ENCODE measurements at regions not wholly inside any gene's neighbourhood (a gene's known extent, or its start where the extent isn't known, plus 50 kb on each side); places are given as distances from the start of the nearest gene placed in this dataset.

GRCh38 chr4:177964693-177965168 is 522.5 kb upstream of the AGA start:
- no peaks in the 10 kb centered on the region for H3K27me3 ChIP-seq (ENCODE audit: insufficient read depth, low read length)
- no peaks in the 10 kb centered on the region for H3K36me3 ChIP-seq (ENCODE audit: control insufficient read depth in 1 of 2, insufficient read depth in 2 of 2, low read length in 2 of 2)
- ChIA-PET POLR2A (no interaction called here), RAD21 (ENCODE audit: low non-redundant PET in 1 of 2, low total read pairs in 2 of 2, uncharacterized antibody in 2 of 2, unreplicated experiment in 2 of 2) (no interaction called here), CTCF (no interaction called here)
- intact Hi-C loops (cut with micrococcal nuclease): no loop called here
- H4K20me1 ChIP-seq (ENCODE audit: insufficient read depth): no peaks in the 10 kb centered on the region; the same call in 1 of the 2 replicates
- H3K4me3 ChIP-seq (replicated peaks in 1 of 2; ENCODE audit: low read depth in 1 of 2, low read length in 2 of 2): no peak overlapping the region
- no peak overlapping the region for H3K27ac ChIP-seq (ENCODE audit: low read depth, low read length)
- peaks cover 0 to 8% of the 10 kb centered on the region in 2 experiments; a peak in 1 of 4 replicates for H3K4me1 ChIP-seq (ENCODE audit: control insufficient read depth in 1 of 2, insufficient read depth in 2 of 2, low read length in 2 of 2)
- no TSS peak for BruUV-seq (replicated peaks)
- DNase-seq (ENCODE audit: low read depth, low spot score) (no peak), ATAC-seq (no peak)
- H3K9me2 ChIP-seq (ENCODE audit: insufficient read depth): no peaks in the 10 kb centered on the region
- TF ChIP-seq TCF7L2 (IDR thresholded peaks at IDR 0.05; ENCODE audit: borderline replicate concordance, extremely low read depth, insufficient read depth, insufficient read length): no peak
- TF ChIP-seq, protein P1, sequence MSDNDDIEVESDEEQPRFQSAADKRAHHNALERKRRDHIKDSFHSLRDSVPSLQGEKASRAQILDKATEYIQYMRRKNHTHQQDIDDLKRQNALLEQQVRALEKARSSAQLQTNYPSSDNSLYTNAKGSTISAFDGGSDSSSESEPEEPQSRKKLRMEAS (IDR thresholded peaks at IDR 0.05): no peak
- TF ChIP-seq ZFX (IDR thresholded peaks at IDR 0.05): no peak
- TF ChIP-seq EGR1 (IDR thresholded peaks at IDR 0.05; ENCODE audit: low read depth): no peak
- TF ChIP-seq, protein P2, sequence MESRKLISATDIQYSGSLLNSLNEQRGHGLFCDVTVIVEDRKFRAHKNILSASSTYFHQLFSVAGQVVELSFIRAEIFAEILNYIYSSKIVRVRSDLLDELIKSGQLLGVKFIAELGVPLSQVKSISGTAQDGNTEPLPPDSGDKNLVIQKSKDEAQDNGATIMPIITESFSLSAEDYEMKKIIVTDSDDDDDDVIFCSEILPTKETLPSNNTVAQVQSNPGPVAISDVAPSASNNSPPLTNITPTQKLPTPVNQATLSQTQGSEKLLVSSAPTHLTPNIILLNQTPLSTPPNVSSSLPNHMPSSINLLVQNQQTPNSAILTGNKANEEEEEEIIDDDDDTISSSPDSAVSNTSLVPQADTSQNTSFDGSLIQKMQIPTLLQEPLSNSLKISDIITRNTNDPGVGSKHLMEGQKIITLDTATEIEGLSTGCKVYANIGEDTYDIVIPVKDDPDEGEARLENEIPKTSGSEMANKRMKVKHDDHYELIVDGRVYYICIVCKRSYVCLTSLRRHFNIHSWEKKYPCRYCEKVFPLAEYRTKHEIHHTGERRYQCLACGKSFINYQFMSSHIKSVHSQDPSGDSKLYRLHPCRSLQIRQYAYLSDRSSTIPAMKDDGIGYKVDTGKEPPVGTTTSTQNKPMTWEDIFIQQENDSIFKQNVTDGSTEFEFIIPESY (IDR thresholded peaks at IDR 0.05; ENCODE audit: extremely low read depth, insufficient replicate concordance, low read length): no peak
- TF ChIP-seq YY1 (IDR thresholded peaks at IDR 0.05; ENCODE audit: extremely low read depth, insufficient replicate concordance, low read depth, low read length): no peak
- no peak for TF ChIP-seq CEBPB (IDR thresholded peaks at IDR 0.05; ENCODE audit: low read depth)
- no peak for TF ChIP-seq SP1 (IDR thresholded peaks at IDR 0.05; ENCODE audit: low read depth)
- TF ChIP-seq ZNF274 (IDR thresholded peaks at IDR 0.05; ENCODE audit: low read depth, low read length): no peak
- no peak for TF ChIP-seq POLR2AphosphoS5 (IDR thresholded peaks at IDR 0.05; ENCODE audit: low read depth, low read length)
- TF ChIP-seq SRF (IDR thresholded peaks at IDR 0.05; ENCODE audit: low read depth): no peak
- no peak for TF ChIP-seq CBX3 (IDR thresholded peaks at IDR 0.05; ENCODE audit: low read depth)
- TF ChIP-seq ATF3 (IDR thresholded peaks at IDR 0.05): no peak
- no peak for TF ChIP-seq SIN3A (IDR thresholded peaks at IDR 0.05; ENCODE audit: low read depth)
- H3K79me2 ChIP-seq (ENCODE audit: insufficient read depth, low read length): no peaks in the 10 kb centered on the region
- no peak overlapping the region for H3K9ac ChIP-seq (ENCODE audit: low read length)
- H2AFZ ChIP-seq (ENCODE audit: low read depth, low read length, poor library complexity, severe bottlenecking): no peak overlapping the region
- no peaks in the 10 kb centered on the region for H3K9me3 ChIP-seq (ENCODE audit: control insufficient read depth in 1 of 2, insufficient read depth in 1 of 2, low read depth in 1 of 2, low read length in 2 of 2)
- no peak overlapping the region for H3K4me2 ChIP-seq (ENCODE audit: low read length)

Measured in HCT116 (cell line).